Transverse colon (tissue), 1 donor: ENCODE measurements at regions not wholly inside any gene's neighbourhood (a gene's known extent, or its start where the extent isn't known, plus 50 kb on each side); places are given as distances from the start of the nearest gene placed in this dataset.

Experiments
- EP300 ChIP-seq: sonication (generic); formaldehyde crosslinking; IDR thresholded peaks from one replicate; pipeline ENCODE4 v1.6.1; 2017; ENCODE audit warnings: antibody characterized with exemption, low read depth
- POLR2A ChIP-seq: fragments of 450-650 bp; IDR thresholded peaks from one replicate; pipeline ENCODE4 v1.6.1; 2016; ENCODE audit warnings: antibody characterized with exemption, mild to moderate bottlenecking, moderate library complexity

GRCh38 chr10:44818701-44819127 is 92.4 kb upstream of the TMEM72 start:
- TF ChIP-seq EP300 (no peak), POLR2A (no peak)
